ENCODE measurements at regions not wholly inside any gene's neighbourhood (a gene's known extent, or its start where the extent isn't known, plus 50 kb on each side); places are given as distances from the start of the nearest gene placed in this dataset.

DNA sequence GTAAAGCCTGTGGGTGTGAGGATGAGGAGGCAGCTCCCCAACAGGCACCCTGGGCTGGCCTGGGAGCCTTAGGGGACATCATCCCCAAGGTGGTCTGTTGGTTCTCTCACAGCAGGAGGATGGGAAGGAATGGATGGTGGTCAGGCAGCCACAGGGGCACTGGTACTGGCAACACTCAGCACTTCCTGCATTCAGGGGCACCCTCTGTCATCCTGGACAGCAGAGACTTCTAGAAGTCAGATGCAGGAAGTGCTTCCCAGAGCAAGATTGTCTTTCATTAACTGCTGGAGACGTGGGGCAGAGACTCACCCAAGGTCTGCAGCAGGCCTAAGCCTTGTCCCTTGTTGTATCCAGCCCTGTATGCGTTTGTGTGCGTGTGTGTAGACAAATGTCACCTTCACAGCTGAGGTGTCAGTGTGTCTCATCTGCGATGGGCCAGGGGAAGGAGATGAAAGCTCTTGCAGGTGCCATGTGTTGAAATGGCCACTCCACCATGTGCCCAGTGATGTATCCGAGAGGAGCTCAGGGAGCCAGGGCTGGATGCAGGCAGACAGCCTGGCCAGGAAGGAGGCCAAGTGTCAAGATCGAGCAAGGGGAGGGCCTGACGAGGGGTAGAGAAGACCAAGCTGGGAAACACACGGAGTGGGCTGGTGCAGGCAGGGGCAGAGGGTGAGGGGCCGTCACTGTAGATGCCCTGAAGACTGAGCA is 85.1 kb downstream of the PITPNM2 start:
- H3K4me3 ChIP-seq (ENCODE audit: low read depth, low read length) = no peak overlapping the region
- H3K36me3 ChIP-seq (ENCODE audit: control insufficient read depth, insufficient read depth, low read length) = no peaks in the 10 kb centered on the region
- FAIRE-seq (no peak), DNase-seq (ENCODE audit: low read depth) (no peak)
- no peaks in the 10 kb centered on the region for H3K27me3 ChIP-seq (ENCODE audit: control insufficient read depth, insufficient read depth, low read length)
- TF ChIP-seq, protein P1, sequence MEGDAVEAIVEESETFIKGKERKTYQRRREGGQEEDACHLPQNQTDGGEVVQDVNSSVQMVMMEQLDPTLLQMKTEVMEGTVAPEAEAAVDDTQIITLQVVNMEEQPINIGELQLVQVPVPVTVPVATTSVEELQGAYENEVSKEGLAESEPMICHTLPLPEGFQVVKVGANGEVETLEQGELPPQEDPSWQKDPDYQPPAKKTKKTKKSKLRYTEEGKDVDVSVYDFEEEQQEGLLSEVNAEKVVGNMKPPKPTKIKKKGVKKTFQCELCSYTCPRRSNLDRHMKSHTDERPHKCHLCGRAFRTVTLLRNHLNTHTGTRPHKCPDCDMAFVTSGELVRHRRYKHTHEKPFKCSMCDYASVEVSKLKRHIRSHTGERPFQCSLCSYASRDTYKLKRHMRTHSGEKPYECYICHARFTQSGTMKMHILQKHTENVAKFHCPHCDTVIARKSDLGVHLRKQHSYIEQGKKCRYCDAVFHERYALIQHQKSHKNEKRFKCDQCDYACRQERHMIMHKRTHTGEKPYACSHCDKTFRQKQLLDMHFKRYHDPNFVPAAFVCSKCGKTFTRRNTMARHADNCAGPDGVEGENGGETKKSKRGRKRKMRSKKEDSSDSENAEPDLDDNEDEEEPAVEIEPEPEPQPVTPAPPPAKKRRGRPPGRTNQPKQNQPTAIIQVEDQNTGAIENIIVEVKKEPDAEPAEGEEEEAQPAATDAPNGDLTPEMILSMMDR (IDR thresholded peaks at IDR 0.05; ENCODE audit: insufficient read depth, low read length, severe bottlenecking) = no peak

DNA sequence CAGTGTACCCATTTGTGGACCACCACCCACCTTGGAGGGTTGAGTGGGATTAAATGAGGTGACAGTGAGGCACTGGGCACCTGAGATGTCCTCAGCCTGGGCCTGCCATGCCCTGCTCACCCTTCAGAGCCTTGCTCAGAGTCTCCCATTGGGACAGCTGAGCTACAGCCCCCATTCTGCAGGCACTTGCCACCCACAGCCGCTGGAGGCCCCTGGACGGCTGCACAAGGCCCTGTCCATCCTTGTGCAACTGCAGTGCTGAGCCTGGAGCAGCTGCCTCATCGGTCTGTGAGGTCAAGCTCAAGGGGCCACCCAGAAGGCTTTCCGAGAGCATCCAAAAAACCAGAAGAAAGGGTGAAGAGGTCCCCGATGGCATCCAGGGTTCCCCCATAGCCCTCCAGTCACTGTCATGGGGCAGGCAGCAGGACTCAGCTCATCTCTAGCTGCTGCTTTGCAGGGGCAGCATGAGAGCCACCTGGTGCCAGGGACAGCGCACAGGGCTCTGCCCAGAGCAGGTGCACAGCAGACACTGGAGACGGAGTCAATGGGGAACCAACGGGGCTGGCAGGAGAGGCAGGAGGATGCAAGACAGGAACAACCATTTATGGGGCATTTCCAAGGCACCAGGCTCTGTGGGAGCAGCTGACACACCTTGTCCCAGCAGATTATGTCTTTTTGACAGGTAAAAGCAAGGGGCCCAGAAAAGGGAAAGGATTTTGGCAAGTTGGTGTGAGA is 84.6 kb downstream of the ARL6IP4 start:
- DNase-seq (ENCODE audit: low read depth) (no peak), FAIRE-seq (no peak)
- TF ChIP-seq, protein P1 (IDR thresholded peaks at IDR 0.05; ENCODE audit: insufficient read depth, low read length, severe bottlenecking) = no peak
- Histone ChIP-seq H3K27me3 (ENCODE audit: control insufficient read depth, insufficient read depth, low read length) (no peaks in the 10 kb centered on the region), H3K36me3 (ENCODE audit: control insufficient read depth, insufficient read depth, low read length) (no peaks in the 10 kb centered on the region), H3K4me3 (ENCODE audit: low read depth, low read length) (no peak overlapping the region)

DNA sequence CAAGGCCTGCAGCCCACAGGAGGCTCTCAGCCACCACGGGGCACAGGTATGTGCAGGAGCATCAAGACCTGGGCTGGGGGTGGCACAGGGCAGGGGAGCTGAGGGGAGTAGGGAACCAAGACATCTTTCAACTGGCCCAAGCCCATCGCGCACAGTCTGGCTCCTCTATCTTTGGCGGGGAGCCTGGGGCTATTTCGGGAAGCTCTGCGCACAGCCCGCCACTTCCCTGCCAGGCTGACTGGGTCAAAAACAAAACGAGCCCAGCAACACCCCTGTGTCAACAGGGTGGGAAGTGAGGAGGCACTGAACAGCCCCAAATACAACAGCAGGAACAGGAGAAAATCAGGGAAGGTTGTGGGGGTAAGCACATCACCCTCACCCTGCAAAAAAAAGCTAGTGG is 83.9 kb downstream of the ARL6IP4 start:
- no peak overlapping the region for H3K4me3 ChIP-seq (ENCODE audit: low read depth, low read length)
- DNase-seq (ENCODE audit: low read depth) = no peak
- TF ChIP-seq, protein P1 (IDR thresholded peaks at IDR 0.05; ENCODE audit: insufficient read depth, low read length, severe bottlenecking) = no peak
- no peaks in the 10 kb centered on the region for H3K27me3 ChIP-seq (ENCODE audit: control insufficient read depth, insufficient read depth, low read length)
- H3K36me3 ChIP-seq (ENCODE audit: control insufficient read depth, insufficient read depth, low read length) = no peaks in the 10 kb centered on the region
- no peak for FAIRE-seq

DNA sequence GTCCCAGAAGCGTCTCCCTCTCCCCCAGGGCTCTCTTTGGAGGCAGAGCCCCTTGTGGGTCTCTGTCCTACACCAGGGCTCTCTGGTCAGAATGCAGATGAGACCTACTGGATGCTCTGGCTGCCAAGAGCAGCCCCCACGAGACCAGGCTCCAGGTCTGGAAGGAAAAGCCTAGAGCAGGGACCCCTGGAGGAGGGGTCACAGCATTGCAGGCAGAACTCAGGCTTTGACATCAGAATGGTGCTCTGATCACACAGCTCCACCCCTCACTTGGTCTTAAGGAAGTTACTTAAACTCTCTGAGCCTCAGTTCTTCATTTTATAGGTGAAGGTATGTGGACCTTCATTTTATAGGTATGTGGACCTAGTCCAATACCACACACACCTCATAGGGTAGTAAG is 83.1 kb downstream of the ARL6IP4 start:
- no peaks in the 10 kb centered on the region for H3K27me3 ChIP-seq (ENCODE audit: control insufficient read depth, insufficient read depth, low read length)
- FAIRE-seq (no peak), DNase-seq (ENCODE audit: low read depth) (no peak)
- TF ChIP-seq, protein P1 (IDR thresholded peaks at IDR 0.05; ENCODE audit: insufficient read depth, low read length, severe bottlenecking) = peak; percentile 27
- H3K36me3 ChIP-seq (ENCODE audit: control insufficient read depth, insufficient read depth, low read length) = no peaks in the 10 kb centered on the region
- H3K4me3 ChIP-seq (ENCODE audit: low read depth, low read length) = no peak overlapping the region

DNA sequence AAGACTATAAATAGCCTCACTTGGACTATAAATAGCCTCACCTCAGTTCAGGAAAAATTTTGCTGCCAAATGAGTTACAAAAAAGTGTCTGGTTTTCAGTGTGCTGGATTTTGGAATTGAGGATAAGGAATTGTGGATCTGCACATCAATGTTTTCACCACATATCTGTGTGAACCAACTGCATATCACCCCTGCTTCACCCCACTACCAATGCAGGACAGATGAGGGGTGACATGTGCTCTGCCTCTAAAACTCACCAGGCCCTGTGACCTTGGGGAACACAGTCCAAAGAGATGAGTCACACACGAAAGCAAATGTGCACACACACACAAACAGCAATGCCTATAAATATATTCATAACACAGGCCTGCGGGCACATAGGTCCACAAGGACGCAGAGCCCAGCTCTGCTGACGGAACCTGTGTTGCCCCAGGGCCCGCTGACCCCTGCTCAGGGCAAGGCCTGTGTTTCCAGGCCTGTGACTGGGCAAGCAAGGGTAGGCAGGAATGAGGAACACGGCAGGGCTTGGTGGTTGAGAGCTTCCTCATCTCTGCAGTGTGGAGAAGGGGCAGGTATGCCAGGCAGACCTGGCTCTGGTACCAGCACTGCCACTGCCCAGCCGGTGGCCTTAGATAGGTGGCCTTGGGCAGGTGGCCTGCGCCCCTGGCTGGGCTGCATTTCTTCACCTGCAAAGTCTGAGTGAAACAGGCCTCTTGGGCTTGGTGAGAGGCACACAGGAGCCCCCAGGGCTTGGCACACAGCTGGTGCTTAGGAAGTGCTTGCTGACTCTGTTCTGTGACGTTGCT is 82.4 kb downstream of the ARL6IP4 start:
- no peak overlapping the region for H3K4me3 ChIP-seq (ENCODE audit: low read depth, low read length)
- DNase-seq (ENCODE audit: low read depth) = peak; percentile 48
- no peaks in the 10 kb centered on the region for H3K27me3 ChIP-seq (ENCODE audit: control insufficient read depth, insufficient read depth, low read length)
- TF ChIP-seq, protein P1 (IDR thresholded peaks at IDR 0.05; ENCODE audit: insufficient read depth, low read length, severe bottlenecking) = no peak
- no peaks in the 10 kb centered on the region for H3K36me3 ChIP-seq (ENCODE audit: control insufficient read depth, insufficient read depth, low read length)
- FAIRE-seq = no peak

Data from bronchial epithelial cell (primary cell).